GM11168 (cell line): ENCODE measurements at regions not wholly inside any gene's neighbourhood (a gene's known extent, or its start where the extent isn't known, plus 50 kb on each side); places are given as distances from the start of the nearest gene placed in this dataset.

Source experiments
- in situ Hi-C: fragments of 300-500 bp; cut with MboI; formaldehyde crosslinking; loops from one replicate; pipeline ENCODE4 v1.12.0; 2022; ENCODE audit warnings: low sequenced_read_pairs; ENCODE audit not compliant: unreplicated experiment

DNA sequence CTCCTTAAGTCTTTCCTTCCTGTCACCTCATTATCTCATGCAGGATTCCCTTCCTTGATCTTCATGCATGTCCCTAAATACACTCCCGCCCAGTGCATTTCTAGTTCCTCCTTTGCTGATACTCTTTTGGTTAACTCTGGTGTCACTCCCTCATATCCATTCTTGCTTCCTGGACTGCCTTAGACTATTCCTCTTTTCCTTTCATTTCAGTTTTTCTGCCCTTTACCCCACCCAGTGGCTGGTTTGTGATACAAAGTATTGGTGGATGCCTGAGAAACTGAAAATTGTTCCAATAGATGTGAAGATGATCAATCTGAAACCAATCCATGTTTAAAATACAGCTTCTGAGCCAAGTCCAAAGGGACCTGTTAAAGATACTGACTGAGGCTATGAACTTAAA, 553.8 kb upstream of the CAMK1G start:
- in situ Hi-C loops = no loop called here

DNA sequence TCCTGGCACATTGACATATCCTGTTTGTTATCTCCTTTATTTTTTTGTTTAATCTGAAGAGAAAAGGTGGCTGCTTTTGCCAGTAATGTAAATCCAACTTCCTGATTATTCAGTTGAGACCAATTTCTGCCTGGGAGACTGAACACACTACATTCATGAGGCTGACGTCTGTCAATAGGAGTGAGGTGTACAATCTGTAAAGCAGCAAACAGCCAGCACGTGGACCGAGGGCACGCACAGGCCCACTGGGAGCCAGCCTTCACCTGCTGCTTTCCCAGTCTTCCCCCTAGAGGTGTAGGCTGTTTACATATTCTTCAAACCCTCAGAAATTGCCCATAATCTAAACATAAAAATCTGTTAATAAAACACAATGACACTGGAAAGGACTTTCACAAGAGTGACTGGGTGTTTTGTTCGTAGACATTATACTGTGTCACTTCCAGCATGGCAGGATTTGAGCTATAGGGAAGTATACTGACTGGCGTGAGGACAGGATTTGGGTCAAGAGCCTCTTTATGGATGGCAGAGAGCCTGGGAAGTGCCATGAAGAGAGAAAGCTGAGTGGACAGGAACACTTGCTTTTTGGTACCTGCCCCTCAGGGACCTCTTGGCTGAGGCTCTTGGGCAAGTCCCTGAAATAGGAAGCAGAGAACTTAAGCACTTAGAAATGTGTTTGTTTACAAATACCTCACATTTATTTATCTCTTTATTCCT, 552.9 kb upstream of the CAMK1G start:
- in situ Hi-C loops = no loop called here

DNA sequence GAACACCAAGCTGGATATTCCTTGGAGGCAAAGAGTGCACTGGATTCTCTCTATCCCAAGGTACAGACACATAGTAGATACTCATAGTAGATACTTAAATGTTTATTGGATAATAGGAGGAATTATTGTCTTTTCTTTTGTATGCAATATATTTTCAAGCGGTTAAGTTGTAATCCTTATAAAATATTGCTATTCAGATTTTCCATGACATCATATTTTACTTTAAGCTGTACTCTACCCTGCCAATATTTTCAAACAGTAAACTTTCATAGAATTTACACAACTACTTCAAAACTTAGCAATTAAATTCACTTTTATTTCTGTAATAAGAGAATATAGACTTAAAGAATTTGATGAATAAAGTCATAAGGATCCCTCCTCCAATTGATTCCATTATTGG, 546.5 kb upstream of the CAMK1G start:
- in situ Hi-C loops = no loop called here

DNA sequence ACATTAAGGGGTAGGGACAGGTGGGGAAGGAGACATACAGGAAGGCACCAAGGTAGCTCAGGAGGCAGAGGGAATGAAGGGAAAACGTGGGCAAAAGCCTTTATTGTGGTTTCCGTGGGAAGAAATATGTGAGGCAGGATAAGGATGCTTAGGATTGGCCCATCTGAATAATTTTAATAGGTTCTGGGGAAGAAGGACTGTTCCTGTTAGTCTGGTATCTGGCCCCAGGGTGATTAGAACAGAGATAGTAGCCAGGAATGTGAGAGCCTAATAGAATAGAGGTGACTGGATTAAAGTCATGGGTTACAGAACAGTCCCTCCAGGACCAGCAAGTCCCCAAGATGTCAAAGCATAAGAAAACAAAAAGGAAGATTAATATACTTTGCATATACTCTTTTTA, 545.2 kb upstream of the CAMK1G start:
- in situ Hi-C loops = no loop called here

DNA sequence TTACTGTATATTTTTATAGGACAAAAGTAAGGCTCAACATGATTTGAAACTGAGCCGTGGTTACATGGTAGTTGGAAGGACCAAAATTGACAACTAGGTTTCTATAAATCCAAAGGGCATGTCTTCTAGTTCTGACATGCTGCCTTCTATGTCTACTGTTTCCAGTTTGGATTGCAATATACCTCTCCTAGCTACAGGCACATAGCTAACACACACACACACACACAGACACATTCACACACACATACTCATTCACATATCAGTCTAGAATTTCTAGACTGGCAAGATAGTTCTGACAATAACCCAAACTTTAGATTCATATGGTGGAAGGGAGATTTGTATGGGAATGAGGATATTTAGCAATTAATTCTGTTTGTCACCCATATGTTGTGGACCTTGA, 544.8 kb upstream of the CAMK1G start:
- in situ Hi-C loops = no loop called here

DNA sequence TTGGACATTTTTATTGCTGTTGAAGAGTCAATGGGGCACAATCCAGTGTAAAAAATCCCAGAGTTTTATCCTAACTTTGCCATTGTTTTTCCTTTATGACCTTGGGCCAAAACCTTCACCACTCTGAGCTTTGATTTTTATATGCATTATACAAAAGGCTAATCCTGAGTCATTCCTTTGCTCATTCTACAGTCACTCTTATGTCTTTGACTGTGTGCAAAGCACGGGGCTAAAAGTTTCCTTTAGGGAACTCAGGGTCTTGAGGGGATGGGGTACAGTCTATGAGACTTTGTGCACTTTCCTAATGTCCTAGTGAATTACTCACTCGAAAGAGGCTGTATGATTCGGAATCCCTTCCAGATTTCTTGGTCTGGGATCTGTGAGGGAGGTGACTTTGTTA, 543.2 kb upstream of the CAMK1G start:
- in situ Hi-C loops = no loop called here

DNA sequence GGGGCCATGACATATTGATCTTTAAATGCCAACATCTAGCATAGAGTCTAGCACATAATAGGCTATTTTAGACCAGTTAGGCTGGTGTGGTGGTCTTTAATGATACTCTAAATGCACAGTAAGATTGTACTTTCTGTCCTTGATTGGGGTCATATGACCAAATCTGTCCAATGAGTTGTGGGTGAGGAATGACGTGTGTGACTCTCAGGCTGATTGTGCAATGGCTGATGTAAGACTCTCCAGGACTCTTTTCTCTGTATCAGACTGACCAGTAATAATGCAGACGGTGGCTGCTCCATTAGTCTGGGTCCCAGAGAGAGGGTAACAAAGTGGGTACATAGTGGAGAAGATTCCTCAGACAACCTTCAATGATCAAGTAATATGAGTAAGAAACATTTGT, 541.6 kb upstream of the CAMK1G start:
- in situ Hi-C loops = no loop called here

DNA sequence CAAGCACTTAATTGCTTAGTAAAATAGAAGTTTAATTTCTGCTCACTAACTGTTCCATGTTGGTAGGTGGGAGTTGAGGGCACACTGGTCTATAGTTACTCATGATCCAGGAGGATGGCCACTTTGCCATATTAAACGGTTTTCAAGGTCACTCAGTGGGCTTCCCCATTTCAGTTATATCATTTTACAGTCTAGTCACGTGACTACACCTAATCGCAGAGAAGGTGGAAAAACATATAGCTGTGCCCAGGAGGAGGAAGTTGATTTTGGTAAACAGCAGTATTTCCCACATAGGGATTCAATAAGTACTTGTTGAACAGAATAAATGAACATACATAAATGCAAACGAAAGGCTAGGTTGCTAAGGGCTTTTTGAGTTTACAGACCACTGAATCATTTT, 541.1 kb upstream of the CAMK1G start:
- in situ Hi-C loops = no loop called here

DNA sequence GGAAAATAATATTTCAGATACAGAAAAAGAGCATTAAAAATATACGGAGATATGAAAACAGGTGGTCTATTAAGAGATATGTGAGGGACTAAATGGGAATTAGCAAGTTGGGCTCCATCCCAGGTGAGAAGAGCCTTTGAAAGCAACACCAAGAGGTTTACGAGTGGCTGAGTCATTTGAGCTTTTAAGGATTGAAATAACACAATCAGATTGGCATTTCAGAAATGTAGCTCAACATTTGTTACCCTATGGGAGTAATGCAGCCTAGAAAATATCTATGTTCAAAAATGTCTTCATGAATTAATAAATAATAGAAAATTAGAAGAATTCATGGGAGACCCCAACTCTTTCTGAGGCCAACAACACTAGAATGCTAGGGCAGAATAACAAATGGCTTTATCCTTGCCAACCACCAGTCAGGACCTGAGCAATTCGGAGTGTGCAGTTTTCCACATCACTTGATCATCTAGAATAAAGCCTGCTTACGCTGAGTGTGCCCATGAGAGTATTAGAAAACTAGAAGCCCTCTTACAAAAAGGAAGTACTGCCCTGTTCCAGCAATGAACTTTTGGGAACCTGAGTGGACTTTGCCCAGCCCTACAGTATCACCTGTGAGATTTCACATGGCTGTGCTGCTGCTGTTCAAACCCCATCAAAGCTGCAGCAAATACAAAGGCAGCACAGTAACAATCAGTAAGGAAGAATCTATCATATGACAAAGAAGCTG, 538.0 kb upstream of the CAMK1G start:
- in situ Hi-C loops = no loop called here

DNA sequence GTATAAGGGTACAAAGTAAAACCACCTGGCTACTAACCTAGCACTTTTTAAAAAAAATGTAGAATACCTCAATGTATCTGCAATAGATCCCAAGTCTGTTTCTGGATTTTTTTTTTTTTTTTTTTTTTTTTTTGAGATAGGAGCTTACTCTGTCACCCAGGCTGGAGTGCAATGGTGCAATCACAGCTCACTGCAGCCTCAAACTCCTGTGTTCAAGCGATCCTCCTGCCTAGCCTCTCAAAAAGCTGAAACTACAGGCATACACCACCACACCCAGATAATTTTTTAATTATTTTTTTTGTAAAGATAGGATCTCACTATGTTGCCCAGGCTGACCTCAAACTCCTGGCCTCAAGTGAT, 537.5 kb upstream of the CAMK1G start:
- in situ Hi-C loops = no loop called here

DNA sequence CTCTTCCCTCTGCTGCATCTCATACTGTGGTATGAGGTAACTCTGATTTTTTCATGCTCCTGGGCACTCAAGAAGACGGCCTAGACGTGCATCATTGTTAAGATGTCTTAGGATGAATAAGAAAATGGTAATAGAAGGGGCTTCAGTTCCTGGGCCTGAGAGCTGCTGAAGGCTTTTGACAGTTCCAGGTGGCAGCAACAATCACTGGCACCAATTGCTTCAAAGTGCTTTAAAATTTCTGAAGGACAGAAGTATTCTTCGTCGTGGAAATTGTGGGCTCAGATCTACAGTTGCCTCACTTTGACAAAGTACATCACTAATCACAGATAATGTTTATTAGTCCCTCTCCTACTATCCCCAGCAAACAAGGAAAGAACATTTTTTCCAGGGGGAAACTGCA, 536.6 kb upstream of the CAMK1G start:
- in situ Hi-C loops = no loop called here

DNA sequence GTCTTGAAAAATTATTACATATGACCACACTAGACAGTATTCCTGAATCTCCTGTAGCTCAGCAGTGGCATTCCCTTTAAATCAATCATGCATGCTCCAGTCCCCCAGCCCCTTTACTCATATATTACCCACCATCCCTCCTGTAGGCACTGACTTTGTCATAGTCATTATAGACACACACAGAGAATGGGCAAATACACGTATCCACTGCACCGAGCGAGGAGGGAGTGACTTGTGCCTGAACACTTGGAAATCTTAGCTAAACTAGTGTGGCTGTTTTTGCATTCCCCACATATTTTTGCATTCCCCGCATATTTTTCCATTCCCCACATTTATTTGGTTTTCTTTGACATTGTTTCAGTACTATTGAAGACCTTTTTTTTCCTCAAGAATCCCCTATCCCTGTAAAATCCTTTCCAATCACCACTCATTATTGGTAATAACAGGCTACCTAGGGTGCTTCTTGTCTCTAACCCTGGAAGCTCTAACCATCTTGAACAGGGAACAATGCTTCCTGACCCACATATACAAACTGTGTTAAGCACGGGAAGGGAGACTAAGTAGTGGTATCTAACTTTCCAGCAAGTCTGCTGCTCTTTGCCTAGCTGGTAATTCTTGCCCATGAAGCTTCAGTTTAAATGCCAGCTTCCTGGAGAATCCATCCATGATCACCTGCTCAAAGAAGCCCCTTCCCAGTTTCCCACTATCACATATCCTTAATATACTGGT, 534.4 kb upstream of the CAMK1G start:
- in situ Hi-C loops = no loop called here

DNA sequence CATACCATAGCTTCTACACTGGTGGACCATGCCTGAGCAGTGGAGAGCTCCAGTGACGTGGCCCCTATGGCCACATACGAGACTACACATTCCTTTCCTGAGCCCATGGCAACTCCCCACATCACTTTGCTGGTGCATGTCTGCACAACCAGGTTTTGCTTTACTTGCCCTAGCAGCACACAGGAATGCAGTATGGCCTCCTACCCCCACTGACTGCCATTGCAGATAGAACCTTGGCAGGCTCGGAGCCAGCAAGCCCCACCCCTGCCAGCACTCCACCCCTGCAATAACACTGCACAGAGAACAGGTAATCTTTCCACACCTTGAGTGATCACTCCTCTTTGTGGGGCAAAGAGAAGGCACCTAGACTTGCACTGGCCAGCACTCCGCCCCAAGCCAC, 531.9 kb upstream of the CAMK1G start:
- in situ Hi-C loops = no loop called here

DNA sequence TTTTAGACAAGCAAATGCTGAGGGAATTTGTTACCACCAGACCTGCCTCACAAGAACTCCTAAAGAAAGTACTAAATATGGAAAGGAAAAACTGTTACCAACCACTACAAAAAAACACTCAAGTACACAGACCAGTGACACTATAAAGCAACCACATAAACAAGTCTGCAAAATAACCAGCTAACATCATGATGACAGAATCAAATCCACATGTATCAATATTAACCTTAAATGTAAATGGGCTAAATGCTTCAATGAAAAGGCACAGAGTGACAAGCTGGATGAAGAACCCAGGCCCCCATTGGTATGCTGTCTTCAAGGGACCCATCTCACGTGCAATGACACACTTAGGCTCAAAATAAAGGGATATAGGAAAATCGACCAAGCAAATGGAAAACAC, 529.9 kb upstream of the CAMK1G start:
- in situ Hi-C loops = no loop called here

DNA sequence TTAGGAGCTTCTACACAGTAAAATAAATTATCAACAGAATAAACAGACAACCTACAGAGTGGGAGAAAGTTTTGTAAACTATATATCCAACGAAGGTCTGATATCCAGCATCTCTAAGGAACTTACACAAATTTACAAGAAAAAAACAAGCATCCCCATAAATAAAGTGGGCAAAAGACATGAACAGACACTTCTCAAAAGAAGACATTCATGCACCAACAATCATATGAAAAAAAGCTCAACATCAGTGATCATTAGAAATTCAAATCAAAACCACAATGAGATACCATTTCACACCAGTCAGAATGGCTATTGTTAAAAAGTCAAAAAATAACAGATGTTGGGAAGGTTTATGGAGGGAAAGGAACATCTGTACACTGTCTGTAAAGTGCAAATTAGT, 526.4 kb upstream of the CAMK1G start:
- in situ Hi-C loops = no loop called here

DNA sequence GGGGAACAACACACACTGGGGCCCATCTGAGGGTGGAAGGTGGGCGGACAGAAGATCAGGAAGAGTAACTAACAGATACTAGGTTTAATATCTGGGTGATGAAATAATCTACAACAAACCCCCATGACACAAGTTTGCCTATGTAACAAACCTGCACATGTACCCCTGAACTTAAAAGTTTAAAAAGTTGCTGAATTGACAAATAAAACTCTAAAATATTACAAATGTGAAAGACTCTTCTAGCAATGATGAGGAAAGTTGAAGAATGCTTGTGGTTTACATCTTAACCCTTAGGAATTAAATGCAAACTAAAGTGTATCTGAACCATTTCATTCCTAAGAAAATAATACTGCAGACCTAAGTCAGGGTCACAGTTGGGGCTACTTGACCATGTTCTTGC, 525.6 kb upstream of the CAMK1G start:
- in situ Hi-C loops = no loop called here

DNA sequence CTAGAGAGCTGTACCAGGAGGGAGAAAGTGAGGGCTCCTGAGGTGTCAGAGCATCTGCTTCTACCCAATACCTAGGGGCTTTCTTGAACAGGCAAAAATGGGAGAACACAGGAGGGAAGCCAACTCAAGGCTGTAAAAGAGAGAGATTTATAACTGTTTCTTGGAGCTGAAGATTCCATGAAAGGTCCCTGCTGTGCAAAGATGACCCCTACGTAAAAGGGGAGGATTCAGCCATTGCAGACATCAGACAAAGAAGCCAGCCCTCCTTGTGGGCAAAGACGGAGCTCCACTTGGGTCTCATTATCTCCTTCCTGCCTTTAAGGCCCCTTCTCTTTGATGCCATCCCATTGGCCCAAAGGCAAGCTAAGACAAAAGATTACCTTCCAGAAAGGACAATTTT, 524.1 kb upstream of the CAMK1G start:
- in situ Hi-C loops = no loop called here

DNA sequence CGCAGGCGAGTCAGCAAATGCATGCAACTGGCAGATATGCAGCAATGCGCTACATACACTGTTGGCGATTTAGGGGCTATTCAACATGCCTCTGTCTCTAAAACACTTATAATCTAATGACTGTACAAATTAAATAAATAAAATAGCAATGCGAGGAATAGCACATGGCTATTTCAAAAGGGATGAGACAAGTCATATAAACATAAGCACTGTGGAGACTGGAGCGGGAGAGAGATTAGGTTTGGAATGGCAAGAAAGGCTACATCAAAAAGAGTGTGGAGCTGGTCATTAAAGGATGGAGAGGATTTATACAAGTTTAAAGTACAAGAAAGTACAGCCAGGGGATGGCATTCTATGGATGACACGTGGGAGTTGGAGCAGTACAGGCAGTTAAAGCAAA, 523.5 kb upstream of the CAMK1G start:
- in situ Hi-C loops = no loop called here

DNA sequence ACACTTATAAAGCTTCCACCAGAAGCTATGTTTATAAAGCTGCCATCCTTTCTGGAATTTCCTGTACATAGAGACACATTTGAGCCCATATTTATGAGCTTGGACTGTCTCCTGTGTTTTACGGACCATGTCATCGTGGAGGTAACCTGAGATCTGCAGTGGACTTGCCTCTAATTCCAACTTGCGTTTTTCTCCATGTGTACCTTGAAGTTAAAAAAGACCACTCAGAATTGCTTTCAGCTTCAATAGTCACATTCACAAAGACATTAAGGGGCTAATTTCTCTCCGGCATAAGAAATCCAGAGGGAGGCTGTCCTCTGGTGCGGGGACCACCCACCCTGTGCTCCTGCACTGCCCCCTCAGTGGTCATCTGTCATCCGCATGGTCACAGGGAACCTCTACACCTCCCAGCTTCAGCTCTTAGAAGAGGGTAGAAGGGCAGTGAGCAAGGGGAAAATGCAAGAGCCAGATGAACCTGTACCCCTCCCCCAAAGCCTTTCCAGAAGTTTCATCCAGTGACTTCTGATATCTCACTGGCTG, 521.4 kb upstream of the CAMK1G start:
- in situ Hi-C loops = no loop called here

DNA sequence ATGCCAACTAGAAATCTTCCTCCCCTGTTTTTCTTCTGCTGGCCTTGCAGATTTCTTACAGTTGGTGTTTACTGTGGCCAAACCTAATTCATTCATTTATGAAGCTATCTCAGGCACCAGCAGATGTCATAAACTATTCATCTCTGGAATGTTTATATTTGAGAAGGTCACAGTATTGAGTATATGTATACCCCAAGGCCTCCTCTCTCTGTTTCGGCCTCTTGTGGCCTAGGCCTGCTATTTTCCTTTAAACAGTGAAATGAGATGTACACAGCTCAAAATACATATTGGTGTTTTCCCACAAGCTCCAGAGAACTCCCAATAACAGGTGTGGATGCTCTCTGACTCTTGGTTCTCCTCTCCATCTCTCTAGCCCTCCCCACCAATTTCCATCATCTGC, 520.7 kb upstream of the CAMK1G start:
- in situ Hi-C loops = no loop called here
